ENCODE measurements at regions not wholly inside any gene's neighbourhood (a gene's known extent, or its start where the extent isn't known, plus 50 kb on each side); places are given as distances from the start of the nearest gene placed in this dataset.

DNA sequence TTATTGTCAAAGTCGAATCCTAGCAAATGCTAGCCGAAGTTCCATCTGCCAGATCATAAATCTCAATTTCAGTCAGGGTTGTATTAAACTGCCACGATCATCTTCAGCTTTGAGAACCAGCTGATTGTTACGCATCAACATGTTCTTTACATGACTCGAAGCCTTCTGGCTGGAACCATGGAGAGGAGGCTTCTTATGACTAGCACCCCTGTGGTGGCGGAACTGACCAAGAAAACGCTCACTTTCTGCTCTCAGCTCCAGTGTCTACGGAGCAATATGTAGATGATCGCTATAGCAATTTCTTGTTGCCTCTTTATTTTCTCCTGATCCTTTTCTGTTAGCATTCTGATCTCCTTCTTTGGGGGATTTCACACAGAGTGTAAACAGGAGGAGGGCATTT is 479.4 kb upstream of the SLC35B3 start:
- TF ChIP-seq, protein P1, sequence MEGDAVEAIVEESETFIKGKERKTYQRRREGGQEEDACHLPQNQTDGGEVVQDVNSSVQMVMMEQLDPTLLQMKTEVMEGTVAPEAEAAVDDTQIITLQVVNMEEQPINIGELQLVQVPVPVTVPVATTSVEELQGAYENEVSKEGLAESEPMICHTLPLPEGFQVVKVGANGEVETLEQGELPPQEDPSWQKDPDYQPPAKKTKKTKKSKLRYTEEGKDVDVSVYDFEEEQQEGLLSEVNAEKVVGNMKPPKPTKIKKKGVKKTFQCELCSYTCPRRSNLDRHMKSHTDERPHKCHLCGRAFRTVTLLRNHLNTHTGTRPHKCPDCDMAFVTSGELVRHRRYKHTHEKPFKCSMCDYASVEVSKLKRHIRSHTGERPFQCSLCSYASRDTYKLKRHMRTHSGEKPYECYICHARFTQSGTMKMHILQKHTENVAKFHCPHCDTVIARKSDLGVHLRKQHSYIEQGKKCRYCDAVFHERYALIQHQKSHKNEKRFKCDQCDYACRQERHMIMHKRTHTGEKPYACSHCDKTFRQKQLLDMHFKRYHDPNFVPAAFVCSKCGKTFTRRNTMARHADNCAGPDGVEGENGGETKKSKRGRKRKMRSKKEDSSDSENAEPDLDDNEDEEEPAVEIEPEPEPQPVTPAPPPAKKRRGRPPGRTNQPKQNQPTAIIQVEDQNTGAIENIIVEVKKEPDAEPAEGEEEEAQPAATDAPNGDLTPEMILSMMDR (CRISPR knock-in tag; IDR thresholded peaks at IDR 0.05) = no peak
- no peak for TF ChIP-seq SETDB1 (CRISPR knock-in tag; IDR thresholded peaks at IDR 0.05; ENCODE audit: borderline replicate concordance)
- TF ChIP-seq, protein P2, sequence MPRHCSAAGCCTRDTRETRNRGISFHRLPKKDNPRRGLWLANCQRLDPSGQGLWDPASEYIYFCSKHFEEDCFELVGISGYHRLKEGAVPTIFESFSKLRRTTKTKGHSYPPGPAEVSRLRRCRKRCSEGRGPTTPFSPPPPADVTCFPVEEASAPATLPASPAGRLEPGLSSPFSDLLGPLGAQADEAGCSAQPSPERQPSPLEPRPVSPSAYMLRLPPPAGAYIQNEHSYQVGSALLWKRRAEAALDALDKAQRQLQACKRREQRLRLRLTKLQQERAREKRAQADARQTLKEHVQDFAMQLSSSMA (CRISPR knock-in tag; IDR thresholded peaks at IDR 0.05) = no peak
- no peak for TF ChIP-seq FOXM1 (CRISPR knock-in tag; IDR thresholded peaks at IDR 0.05)
- TF ChIP-seq KAT7 (CRISPR knock-in tag; IDR thresholded peaks at IDR 0.05; ENCODE audit: borderline replicate concordance) = no peak
- TF ChIP-seq, protein P3, sequence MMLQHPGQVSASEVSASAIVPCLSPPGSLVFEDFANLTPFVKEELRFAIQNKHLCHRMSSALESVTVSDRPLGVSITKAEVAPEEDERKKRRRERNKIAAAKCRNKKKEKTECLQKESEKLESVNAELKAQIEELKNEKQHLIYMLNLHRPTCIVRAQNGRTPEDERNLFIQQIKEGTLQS (CRISPR knock-in tag; IDR thresholded peaks at IDR 0.05) = no peak
- TF ChIP-seq, protein P4, sequence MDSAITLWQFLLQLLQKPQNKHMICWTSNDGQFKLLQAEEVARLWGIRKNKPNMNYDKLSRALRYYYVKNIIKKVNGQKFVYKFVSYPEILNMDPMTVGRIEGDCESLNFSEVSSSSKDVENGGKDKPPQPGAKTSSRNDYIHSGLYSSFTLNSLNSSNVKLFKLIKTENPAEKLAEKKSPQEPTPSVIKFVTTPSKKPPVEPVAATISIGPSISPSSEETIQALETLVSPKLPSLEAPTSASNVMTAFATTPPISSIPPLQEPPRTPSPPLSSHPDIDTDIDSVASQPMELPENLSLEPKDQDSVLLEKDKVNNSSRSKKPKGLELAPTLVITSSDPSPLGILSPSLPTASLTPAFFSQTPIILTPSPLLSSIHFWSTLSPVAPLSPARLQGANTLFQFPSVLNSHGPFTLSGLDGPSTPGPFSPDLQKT (CRISPR knock-in tag; IDR thresholded peaks at IDR 0.05; ENCODE audit: borderline replicate concordance) = no peak
- TF ChIP-seq ZNF274 (CRISPR knock-in tag; IDR thresholded peaks at IDR 0.05) = no peak
- TF ChIP-seq ASH2L (IDR thresholded peaks at IDR 0.05; ENCODE audit: insufficient read length, low read depth, low read length) = no peak
- no peak for TF ChIP-seq GABPA (IDR thresholded peaks at IDR 0.05; ENCODE audit: low read depth, low read length)
- TF ChIP-seq GABPA (CRISPR knock-in tag; IDR thresholded peaks at IDR 0.05; ENCODE audit: low read depth) = no peak

Data from HepG2 (cell line).